ENCODE measurements at regions not wholly inside any gene's neighbourhood (a gene's known extent, or its start where the extent isn't known, plus 50 kb on each side); places are given as distances from the start of the nearest gene placed in this dataset.

DNA sequence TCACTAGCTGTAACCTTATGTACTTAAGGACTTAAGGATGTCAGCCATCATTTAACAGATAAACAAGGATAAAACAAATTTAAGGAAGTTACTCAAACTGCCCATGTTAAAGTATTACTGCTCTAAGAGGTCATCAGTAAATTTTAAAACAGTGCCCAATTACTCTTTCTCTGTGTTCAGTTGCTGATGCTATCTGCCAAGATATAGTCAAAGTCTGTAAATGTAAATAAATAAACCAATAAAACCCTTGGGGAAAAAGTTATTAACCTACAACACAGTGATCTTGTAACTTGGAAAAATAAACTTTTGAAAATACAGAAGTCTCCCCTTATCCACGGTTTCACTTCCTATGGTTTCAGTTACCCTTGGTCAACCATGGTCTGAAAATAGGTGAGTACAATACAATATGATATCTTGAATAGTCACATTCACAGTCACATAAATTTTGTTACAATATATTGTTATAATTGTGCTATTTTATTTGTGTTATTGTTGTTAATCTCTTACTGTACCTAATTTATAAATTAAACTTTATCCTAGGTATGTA is 501.8 kb downstream of the LMO4 start:
- TF ChIP-seq, protein P1, sequence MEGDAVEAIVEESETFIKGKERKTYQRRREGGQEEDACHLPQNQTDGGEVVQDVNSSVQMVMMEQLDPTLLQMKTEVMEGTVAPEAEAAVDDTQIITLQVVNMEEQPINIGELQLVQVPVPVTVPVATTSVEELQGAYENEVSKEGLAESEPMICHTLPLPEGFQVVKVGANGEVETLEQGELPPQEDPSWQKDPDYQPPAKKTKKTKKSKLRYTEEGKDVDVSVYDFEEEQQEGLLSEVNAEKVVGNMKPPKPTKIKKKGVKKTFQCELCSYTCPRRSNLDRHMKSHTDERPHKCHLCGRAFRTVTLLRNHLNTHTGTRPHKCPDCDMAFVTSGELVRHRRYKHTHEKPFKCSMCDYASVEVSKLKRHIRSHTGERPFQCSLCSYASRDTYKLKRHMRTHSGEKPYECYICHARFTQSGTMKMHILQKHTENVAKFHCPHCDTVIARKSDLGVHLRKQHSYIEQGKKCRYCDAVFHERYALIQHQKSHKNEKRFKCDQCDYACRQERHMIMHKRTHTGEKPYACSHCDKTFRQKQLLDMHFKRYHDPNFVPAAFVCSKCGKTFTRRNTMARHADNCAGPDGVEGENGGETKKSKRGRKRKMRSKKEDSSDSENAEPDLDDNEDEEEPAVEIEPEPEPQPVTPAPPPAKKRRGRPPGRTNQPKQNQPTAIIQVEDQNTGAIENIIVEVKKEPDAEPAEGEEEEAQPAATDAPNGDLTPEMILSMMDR (conservative IDR thresholded peaks at IDR 0.05; ENCODE audit: low read length): no peak
- TF ChIP-seq EZH2phosphoT487 (IDR thresholded peaks at IDR 0.05; ENCODE audit: borderline replicate concordance, low read depth, low read length): no peak

Data from OCI-LY7 (cell line).